OCI-LY3 (cell line): ENCODE measurements at regions not wholly inside any gene's neighbourhood (a gene's known extent, or its start where the extent isn't known, plus 50 kb on each side); places are given as distances from the start of the nearest gene placed in this dataset.

Experiments
- CTCF ChIP-seq: fragments of 200-600, 300-600 bp; sonication (generic); IDR thresholded peaks from 2 replicates; pipeline ENCODE4 v1.5.1; 2014; ENCODE audit warnings: antibody characterized with exemption, low read length, low read depth
- EZH2phosphoT487 ChIP-seq: fragments of 200-600 bp; shearing (Covaris generic); IDR thresholded peaks from 2 replicates; pipeline ENCODE4 v1.6.1; 2018; ENCODE audit warnings: antibody characterized with exemption, mixed run types, low read depth

DNA sequence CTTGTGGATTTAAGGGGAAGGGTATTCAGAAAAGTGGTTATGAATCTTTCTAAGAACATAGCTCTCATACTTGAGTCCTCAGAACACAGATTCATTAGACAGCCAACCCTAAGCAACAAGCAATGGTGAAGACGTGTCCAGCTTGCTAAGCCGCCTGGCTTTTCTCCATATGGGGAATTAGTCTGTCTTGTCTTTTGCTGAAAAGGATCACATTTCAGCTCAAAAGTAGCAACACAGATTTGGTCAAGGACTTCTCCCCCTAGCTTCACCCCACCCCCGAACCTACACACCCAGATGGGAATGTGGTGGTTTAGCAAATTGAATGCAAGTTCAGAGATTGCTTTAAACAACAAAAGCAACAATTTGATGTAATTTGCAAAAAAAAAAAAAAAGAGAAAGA lies 103.3 kb upstream of the RASGEF1B start:
- TF ChIP-seq CTCF (no peak), EZH2phosphoT487 (no peak)
